Bronchial epithelial cell (primary cell): ENCODE measurements at regions not wholly inside any gene's neighbourhood (a gene's known extent, or its start where the extent isn't known, plus 50 kb on each side); places are given as distances from the start of the nearest gene placed in this dataset.

Experiments
- DNase-seq: peaks from one replicate; pipeline ENCODE4 v3.0.0-alpha.2; 2010; ENCODE audit warnings: low read depth
- FAIRE-seq: peaks from 2 replicates; lab custom pipeline; 2011; peaks lifted over from hg19 to GRCh38; lab: Jason Lieb, UNC
- H3K27me3 ChIP-seq: 2 replicates; pipeline ENCODE4 v1.5.1; 2011; ENCODE audit warnings: low read length; ENCODE audit not compliant: control insufficient read depth, insufficient read depth
- H3K36me3 ChIP-seq: 2 replicates; pipeline ENCODE4 v1.5.1; 2011; ENCODE audit warnings: low read length; ENCODE audit not compliant: control insufficient read depth, insufficient read depth
- H3K4me3 ChIP-seq: 2 replicates; pipeline ENCODE4 v1.5.1; 2011; ENCODE audit warnings: mild to moderate bottlenecking, low read depth, low read length, control low read depth
- CTCF ChIP-seq: IDR thresholded peaks from 2 replicates; pipeline ENCODE4 v1.5.1; 2011; ENCODE audit warnings: mild to moderate bottlenecking, moderate library complexity, low read length, control low read depth, inconsistent platforms; ENCODE audit not compliant: insufficient read depth, severe bottlenecking

- no peaks in the 10 kb centered on the region for H3K36me3 ChIP-seq
- no peak for TF ChIP-seq CTCF
- DNase-seq (no peak), FAIRE-seq (no peak)
- no peak overlapping the region for H3K4me3 ChIP-seq
- H3K27me3 ChIP-seq = no peaks in the 10 kb centered on the region
These were observed 128.0 kb downstream of the ASB1 start for GRCh38 chr2:238554468-238555315.

GRCh38 chr2:238555786-238556542, 129.2 kb downstream of the ASB1 start:
- no peak overlapping the region for H3K4me3 ChIP-seq
- H3K36me3 ChIP-seq = no peaks in the 10 kb centered on the region
- H3K27me3 ChIP-seq = no peaks in the 10 kb centered on the region
- FAIRE-seq = peak; percentile 23
- no peak for DNase-seq
- TF ChIP-seq CTCF = no peak

GRCh38 chr2:238557431-238557830, 130.7 kb downstream of the ASB1 start:
- FAIRE-seq = no peak
- H3K36me3 ChIP-seq = no peaks in the 10 kb centered on the region
- H3K4me3 ChIP-seq = no peak overlapping the region
- TF ChIP-seq CTCF = no peak
- DNase-seq = no peak
- no peaks in the 10 kb centered on the region for H3K27me3 ChIP-seq

- no peak for TF ChIP-seq CTCF
- FAIRE-seq = no peak
These were observed 131.2 kb downstream of the ASB1 start for GRCh38 chr2:238557936-238558335.

GRCh38 chr2:238558456-238559099, 131.9 kb downstream of the ASB1 start:
- H3K36me3 ChIP-seq = no peaks in the 10 kb centered on the region
- TF ChIP-seq CTCF = no peak
- DNase-seq (no peak), FAIRE-seq (no peak)
- no peaks in the 10 kb centered on the region for H3K27me3 ChIP-seq
- no peak overlapping the region for H3K4me3 ChIP-seq

More at GRCh38 chr2:238557936-238558335, 131.2 kb downstream of the ASB1 start:
- no peak for DNase-seq
- Histone ChIP-seq H3K36me3 (no peaks in the 10 kb centered on the region), H3K4me3 (no peak overlapping the region), H3K27me3 (no peaks in the 10 kb centered on the region)
